ENCODE measurements at regions not wholly inside any gene's neighbourhood (a gene's known extent, or its start where the extent isn't known, plus 50 kb on each side); places are given as distances from the start of the nearest gene placed in this dataset.

- TF ChIP-seq ZBTB26 (CRISPR knock-in tag; IDR thresholded peaks at IDR 0.05; ENCODE audit: borderline replicate concordance) (no peak), NCOA2 (CRISPR knock-in tag; IDR thresholded peaks at IDR 0.05) (no peak), ZBTB2 (CRISPR knock-in tag; IDR thresholded peaks at IDR 0.05; ENCODE audit: low read depth) (no peak), FUBP1 (CRISPR knock-in tag; IDR thresholded peaks at IDR 0.05; ENCODE audit: borderline replicate concordance) (no peak), ZBTB33 (CRISPR knock-in tag; IDR thresholded peaks at IDR 0.05) (no peak), CREB3 (CRISPR knock-in tag; IDR thresholded peaks at IDR 0.05) (no peak), THAP8 (CRISPR knock-in tag; IDR thresholded peaks at IDR 0.05; ENCODE audit: borderline replicate concordance) (no peak), DR1 (CRISPR knock-in tag; IDR thresholded peaks at IDR 0.05) (no peak), ZNF75D (CRISPR knock-in tag; IDR thresholded peaks at IDR 0.05; ENCODE audit: borderline replicate concordance) (no peak), ZNF7 (CRISPR knock-in tag; IDR thresholded peaks at IDR 0.05) (no peak), GATAD2A (CRISPR knock-in tag; IDR thresholded peaks at IDR 0.05) (0 out of 2 replicates have a peak, but pooled peaks have one; percentile 28), FOXA3 (CRISPR knock-in tag; IDR thresholded peaks at IDR 0.05) (peak; percentile 16; the same call in 1 of the 2 replicates)
Measured at GRCh38 chr14:65278589-65278988, 133.9 kb upstream of the FUT8 start (continued).
